Keratinocyte (primary cell): ENCODE measurements at regions not wholly inside any gene's neighbourhood (a gene's known extent, or its start where the extent isn't known, plus 50 kb on each side); places are given as distances from the start of the nearest gene placed in this dataset.

Experiments used
- DNase-seq: peaks from one replicate; pipeline ENCODE4 v3.0.0-alpha.2; 2011; ENCODE audit warnings: low read depth, missing footprints, low spot score
- FAIRE-seq: peaks from 2 replicates; lab custom pipeline; 2011; peaks lifted over from hg19 to GRCh38; lab: Jason Lieb, UNC
- H2AFZ ChIP-seq: 2 replicates; pipeline ENCODE4 v1.6.0; 2012; ENCODE audit warnings: low read length, control low read depth, inconsistent platforms; ENCODE audit not compliant: control insufficient read depth
- H3K27ac ChIP-seq: 2 replicates; pipeline ENCODE4 v1.5.1; 2011; ENCODE audit warnings: low read length; ENCODE audit not compliant: control insufficient read depth, insufficient read depth
- H3K27me3 ChIP-seq: 3 replicates; pipeline ENCODE4 v1.6.0; 2011; ENCODE audit warnings: low read length; ENCODE audit not compliant: control insufficient read depth, insufficient read depth; ENCODE audit errors: extremely low read depth
- H3K36me3 ChIP-seq, 2 experiments: 2 replicates in 1 of 2; 3 replicates in 1 of 2; pipeline ENCODE4 v1.5.1; 2011; ENCODE audit warnings: low read length in 2 of 2, mild to moderate bottlenecking in 1 of 2; ENCODE audit not compliant: control insufficient read depth in 2 of 2, insufficient read depth in 2 of 2; ENCODE audit errors: extremely low read depth in 1 of 2
- H3K4me1 ChIP-seq: 3 replicates; pipeline ENCODE4 v1.5.1; 2011; ENCODE audit warnings: low read length; ENCODE audit not compliant: control insufficient read depth, insufficient read depth; ENCODE audit errors: extremely low read depth
- H3K4me2 ChIP-seq: 3 replicates; pipeline ENCODE4 v1.6.0; 2011; ENCODE audit warnings: low read depth, low read length; ENCODE audit not compliant: control insufficient read depth, insufficient read depth; ENCODE audit errors: extremely low read depth
- H3K4me3 ChIP-seq, 3 experiments: fragments of 200-600 bp in 1 of 3; sonication (generic) in 1 of 3; 2 replicates in 2 of 3; 3 replicates in 1 of 3; pipeline ENCODE4 v1.5.1; 2011 to 2016; ENCODE audit warnings: low read length in 3 of 3, mild to moderate bottlenecking in 3 of 3, control low read depth in 2 of 3, inconsistent platforms in 1 of 3, low read depth in 1 of 3, mixed read lengths in 1 of 3, mixed run types in 1 of 3, moderate library complexity in 1 of 3; ENCODE audit not compliant: control insufficient read depth in 2 of 3, insufficient read depth in 2 of 3; ENCODE audit errors: extremely low read depth in 1 of 3
- H3K79me2 ChIP-seq: 2 replicates; pipeline ENCODE4 v1.6.0; 2012; ENCODE audit warnings: low read length; ENCODE audit not compliant: control insufficient read depth, insufficient read depth
- H3K9ac ChIP-seq: 3 replicates; pipeline ENCODE4 v1.6.0; 2011; ENCODE audit warnings: low read length; ENCODE audit not compliant: control insufficient read depth, insufficient read depth; ENCODE audit errors: extremely low read depth
- H3K9me1 ChIP-seq: 3 replicates; pipeline ENCODE4 v1.6.0; 2011; ENCODE audit warnings: low read length; ENCODE audit not compliant: control insufficient read depth, insufficient read depth; ENCODE audit errors: extremely low read depth
- H3K9me3 ChIP-seq: 2 replicates; pipeline ENCODE4 v1.5.1; 2012; ENCODE audit warnings: low read depth, low read length; ENCODE audit not compliant: control insufficient read depth
- H4K20me1 ChIP-seq: 3 replicates; pipeline ENCODE4 v1.6.0; 2011; ENCODE audit warnings: low read length; ENCODE audit not compliant: control insufficient read depth, insufficient read depth; ENCODE audit errors: extremely low read depth
- EZH2 ChIP-seq: IDR thresholded peaks from one replicate; pipeline ENCODE4 v1.6.1; 2012; ENCODE audit warnings: inconsistent platforms, mild to moderate bottlenecking, low read length, moderate library complexity
- dilution Hi-C: fragments of 300-500 bp; cut with MboI; formaldehyde crosslinking; loops from one replicate; pipeline ENCODE4 v1.7.0; 2020; ENCODE audit warnings: low sequenced_read_pairs; ENCODE audit not compliant: extremely low pct_ligation_motif_present
- TF ChIP-seq, protein P1 (sequence below), 3 experiments: IDR thresholded peaks in 1 of 3; conservative IDR thresholded peaks in 1 of 3; optimal IDR thresholded peaks in 1 of 3; 2 replicates in 2 of 3; 3 replicates in 1 of 3; pipeline versions ENCODE3 to v1.5.1; 2011; ENCODE audit warnings: low read length in 3 of 3, mild to moderate bottlenecking in 3 of 3, moderate library complexity in 2 of 3, control low read depth in 1 of 3, inconsistent platforms in 1 of 3; ENCODE audit not compliant: insufficient read depth in 2 of 3; ENCODE audit errors: extremely low read depth in 1 of 3

DNA sequence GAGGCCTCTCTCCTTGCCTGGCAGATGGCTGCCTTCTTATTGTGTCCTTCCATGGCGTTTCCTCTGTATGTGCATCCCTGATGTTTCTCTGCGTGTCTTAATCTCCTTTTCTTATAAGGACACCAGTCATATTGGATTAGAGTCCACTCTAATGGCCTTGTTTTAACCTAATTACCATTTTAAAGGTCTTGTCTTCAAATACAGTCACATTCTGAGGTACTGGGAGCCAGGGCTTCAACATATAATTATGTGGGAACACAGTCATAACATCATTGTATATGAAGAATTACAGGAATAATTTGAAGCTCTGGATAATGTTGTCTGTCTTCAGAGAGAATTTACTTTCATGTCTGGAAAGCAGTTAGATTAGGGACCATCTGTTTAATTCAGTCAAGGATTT is 56.4 kb upstream of the PTGFR start:
- no peak for TF ChIP-seq EZH2
- TF ChIP-seq, protein P1, sequence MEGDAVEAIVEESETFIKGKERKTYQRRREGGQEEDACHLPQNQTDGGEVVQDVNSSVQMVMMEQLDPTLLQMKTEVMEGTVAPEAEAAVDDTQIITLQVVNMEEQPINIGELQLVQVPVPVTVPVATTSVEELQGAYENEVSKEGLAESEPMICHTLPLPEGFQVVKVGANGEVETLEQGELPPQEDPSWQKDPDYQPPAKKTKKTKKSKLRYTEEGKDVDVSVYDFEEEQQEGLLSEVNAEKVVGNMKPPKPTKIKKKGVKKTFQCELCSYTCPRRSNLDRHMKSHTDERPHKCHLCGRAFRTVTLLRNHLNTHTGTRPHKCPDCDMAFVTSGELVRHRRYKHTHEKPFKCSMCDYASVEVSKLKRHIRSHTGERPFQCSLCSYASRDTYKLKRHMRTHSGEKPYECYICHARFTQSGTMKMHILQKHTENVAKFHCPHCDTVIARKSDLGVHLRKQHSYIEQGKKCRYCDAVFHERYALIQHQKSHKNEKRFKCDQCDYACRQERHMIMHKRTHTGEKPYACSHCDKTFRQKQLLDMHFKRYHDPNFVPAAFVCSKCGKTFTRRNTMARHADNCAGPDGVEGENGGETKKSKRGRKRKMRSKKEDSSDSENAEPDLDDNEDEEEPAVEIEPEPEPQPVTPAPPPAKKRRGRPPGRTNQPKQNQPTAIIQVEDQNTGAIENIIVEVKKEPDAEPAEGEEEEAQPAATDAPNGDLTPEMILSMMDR (optimal IDR thresholded peaks at IDR 0.05 in 1 of 3, IDR thresholded peaks at IDR 0.05 in 1 of 3, conservative IDR thresholded peaks at IDR 0.05 in 1 of 3; ENCODE audit: extremely low read depth in 1 of 3, insufficient read depth in 2 of 3, low read length in 3 of 3), result no peak
- no peak for FAIRE-seq
- no peaks in the 10 kb centered on the region for H3K9me1 ChIP-seq

DNA sequence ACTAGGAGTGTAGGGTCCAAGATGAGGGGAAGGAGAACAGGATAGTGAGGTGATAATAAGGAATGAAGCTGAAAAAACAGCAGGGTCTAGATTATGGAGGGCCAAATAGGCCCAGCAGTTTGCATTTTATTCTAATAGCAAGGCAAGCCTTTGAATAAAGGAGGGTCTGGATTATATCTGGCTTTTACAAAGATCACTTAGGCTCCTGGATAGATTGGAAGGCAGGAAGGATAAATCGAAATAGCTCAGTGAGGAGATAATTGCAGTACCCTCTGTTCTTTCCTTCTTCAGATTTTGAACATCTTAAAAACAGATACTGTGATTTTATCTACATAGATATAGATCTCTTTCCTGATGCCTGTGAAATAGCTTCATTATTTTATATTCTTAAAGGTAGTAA is 53.8 kb upstream of the PTGFR start:
- H3K4me1 ChIP-seq, result no peaks in the 10 kb centered on the region
- H3K4me2 ChIP-seq, result no peak overlapping the region
- H3K4me3 ChIP-seq, result no peak overlapping the region
- no peak overlapping the region for H2AFZ ChIP-seq
- no peaks in the 10 kb centered on the region for H4K20me1 ChIP-seq
- H3K9me3 ChIP-seq, result no peaks in the 10 kb centered on the region
- H3K9me1 ChIP-seq, result no peaks in the 10 kb centered on the region
- no peaks in the 10 kb centered on the region for H3K79me2 ChIP-seq
- no peak overlapping the region for H3K27ac ChIP-seq
- DNase-seq (no peak), FAIRE-seq (no peak)
- no peaks in the 10 kb centered on the region for H3K27me3 ChIP-seq
- no peak for TF ChIP-seq EZH2
- TF ChIP-seq, protein P1 (optimal IDR thresholded peaks at IDR 0.05 in 1 of 3, IDR thresholded peaks at IDR 0.05 in 1 of 3, conservative IDR thresholded peaks at IDR 0.05 in 1 of 3; ENCODE audit: extremely low read depth in 1 of 3, insufficient read depth in 2 of 3, low read length in 3 of 3), result no peak
- H3K36me3 ChIP-seq, result no peaks in the 10 kb centered on the region
- dilution Hi-C loops, result no loop called here
- no peak overlapping the region for H3K9ac ChIP-seq

More for the DNA sequence above, 56.4 kb upstream of the PTGFR start:
- H3K36me3 ChIP-seq, result no peaks in the 10 kb centered on the region
- H3K4me1 ChIP-seq, result no peaks in the 10 kb centered on the region
- H3K9ac ChIP-seq, result no peak overlapping the region
- no peak overlapping the region for H2AFZ ChIP-seq
- dilution Hi-C loops, result no loop called here
- DNase-seq, result no peak
- no peaks in the 10 kb centered on the region for H4K20me1 ChIP-seq
- H3K27me3 ChIP-seq, result no peaks in the 10 kb centered on the region
- H3K79me2 ChIP-seq, result no peaks in the 10 kb centered on the region
- H3K9me3 ChIP-seq, result no peaks in the 10 kb centered on the region
- H3K4me3 ChIP-seq, result no peak overlapping the region
- no peak overlapping the region for H3K27ac ChIP-seq
- H3K4me2 ChIP-seq, result no peak overlapping the region
